Ishikawa (cell line): ENCODE measurements at regions not wholly inside any gene's neighbourhood (a gene's known extent, or its start where the extent isn't known, plus 50 kb on each side); places are given as distances from the start of the nearest gene placed in this dataset.

Source experiments
- CEBPB ChIP-seq: IDR thresholded peaks from 2 replicates; pipeline ENCODE4 v1.6.1; 2012
- CREB1 ChIP-seq: IDR thresholded peaks from 2 replicates; pipeline ENCODE4 v1.6.1; 2012; ENCODE audit warnings: low read depth
- EGR1 ChIP-seq: IDR thresholded peaks from 2 replicates; pipeline ENCODE4 v1.6.1; 2012
- EP300 ChIP-seq: IDR thresholded peaks from 2 replicates; pipeline ENCODE4 v1.6.1; 2012; ENCODE audit warnings: borderline replicate concordance
- FOXM1 ChIP-seq: IDR thresholded peaks from 2 replicates; pipeline ENCODE4 v1.6.1; 2012; ENCODE audit warnings: low read depth, borderline replicate concordance
- MAX ChIP-seq: IDR thresholded peaks from 2 replicates; pipeline ENCODE4 v1.6.1; 2012
- NFIC ChIP-seq: IDR thresholded peaks from 2 replicates; pipeline ENCODE4 v1.6.1; 2012
- RAD21 ChIP-seq: IDR thresholded peaks from 2 replicates; pipeline ENCODE4 v1.6.1; 2012; ENCODE audit warnings: low read depth
- REST ChIP-seq: IDR thresholded peaks from 2 replicates; pipeline ENCODE4 v1.6.1; 2012; ENCODE audit warnings: low read depth, mild to moderate bottlenecking
- TAF1 ChIP-seq: IDR thresholded peaks from 2 replicates; pipeline ENCODE4 v1.6.1; 2012; ENCODE audit warnings: low read depth, mild to moderate bottlenecking
- TCF12 ChIP-seq: IDR thresholded peaks from 2 replicates; pipeline ENCODE4 v1.6.1; 2012; ENCODE audit warnings: low read depth
- TEAD4 ChIP-seq: IDR thresholded peaks from 2 replicates; pipeline ENCODE4 v1.6.1; 2012
- USF1 ChIP-seq: IDR thresholded peaks from 2 replicates; pipeline ENCODE4 v1.6.1; 2012
- YY1 ChIP-seq: IDR thresholded peaks from 2 replicates; pipeline ENCODE4 v1.6.1; 2012; ENCODE audit warnings: low read depth
- ZBTB7A ChIP-seq: IDR thresholded peaks from 2 replicates; pipeline ENCODE4 v1.6.1; 2012; ENCODE audit warnings: low read depth

- TF ChIP-seq EGR1 (no peak), FOXM1 (no peak), TCF12 (no peak), EP300 (no peak)
Observed at GRCh38 chr3:87761341-87761740, 297.5 kb downstream of the CGGBP1 start.

- no peak for TF ChIP-seq TCF12
- no peak for TF ChIP-seq EGR1
- TF ChIP-seq ZBTB7A, result no peak
- TF ChIP-seq RAD21, result no peak
- TF ChIP-seq USF1, result no peak
- no peak for TF ChIP-seq FOXM1
- TF ChIP-seq CREB1, result no peak
- no peak for TF ChIP-seq EP300
- TF ChIP-seq REST, result no peak
- no peak for TF ChIP-seq YY1
- TF ChIP-seq CEBPB, result no peak
- no peak for TF ChIP-seq TEAD4
- TF ChIP-seq MAX, result no peak
- no peak for TF ChIP-seq TAF1
- TF ChIP-seq NFIC, result no peak
Observed at GRCh38 chr3:87756616-87757015, 302.2 kb downstream of the CGGBP1 start.

- TF ChIP-seq RAD21 (no peak), MAX (no peak), YY1 (no peak), TEAD4 (no peak), ZBTB7A (no peak), CEBPB (no peak), NFIC (no peak), CREB1 (no peak)
Observed at GRCh38 chr3:87755852-87756251, 303.0 kb downstream of the CGGBP1 start.

GRCh38 chr3:87742250-87742649, 316.6 kb downstream of the CGGBP1 start:
- TF ChIP-seq EP300 (no peak), YY1 (no peak), RAD21 (no peak), TAF1 (no peak), FOXM1 (no peak), USF1 (no peak), TCF12 (no peak), TEAD4 (no peak), EGR1 (no peak), REST (no peak), CEBPB (no peak), NFIC (no peak), ZBTB7A (no peak), CREB1 (no peak), MAX (no peak)

- TF ChIP-seq YY1 (no peak), FOXM1 (no peak), ZBTB7A (no peak), USF1 (0 out of 2 replicates have a peak, but pooled peaks have one; percentile 34), TEAD4 (peak; percentile 91)
Observed at GRCh38 chr3:87733671-87734367, 325.0 kb downstream of the CGGBP1 start.

- no peak for TF ChIP-seq RAD21
- no peak for TF ChIP-seq USF1
- no peak for TF ChIP-seq CEBPB
- TF ChIP-seq ZBTB7A, result no peak
- no peak for TF ChIP-seq REST
- no peak for TF ChIP-seq EP300
- no peak for TF ChIP-seq TAF1
- TF ChIP-seq TCF12, result no peak
- no peak for TF ChIP-seq FOXM1
- TF ChIP-seq MAX, result no peak
- TF ChIP-seq YY1, result no peak
- no peak for TF ChIP-seq NFIC
- no peak for TF ChIP-seq TEAD4
Observed at GRCh38 chr3:87732294-87732693, 326.5 kb downstream of the CGGBP1 start.
